GM19043 (cell line): ENCODE measurements at regions not wholly inside any gene's neighbourhood (a gene's known extent, or its start where the extent isn't known, plus 50 kb on each side); places are given as distances from the start of the nearest gene placed in this dataset.
A peak's percentile ranks its signal among the peaks of the same experiment; 100 is the strongest.

Experiments used
- ATAC-seq: cut with Tn5 transposase; IDR thresholded peaks from one replicate; pipeline ENCODE4 v1.9.1; 2021; ENCODE audit warnings: low read depth; ENCODE audit not compliant: unreplicated experiment

- ATAC-seq: no peak
These were observed 262.4 kb upstream of the PKDCC start for GRCh38 chr2:41785251-41786022.

DNA sequence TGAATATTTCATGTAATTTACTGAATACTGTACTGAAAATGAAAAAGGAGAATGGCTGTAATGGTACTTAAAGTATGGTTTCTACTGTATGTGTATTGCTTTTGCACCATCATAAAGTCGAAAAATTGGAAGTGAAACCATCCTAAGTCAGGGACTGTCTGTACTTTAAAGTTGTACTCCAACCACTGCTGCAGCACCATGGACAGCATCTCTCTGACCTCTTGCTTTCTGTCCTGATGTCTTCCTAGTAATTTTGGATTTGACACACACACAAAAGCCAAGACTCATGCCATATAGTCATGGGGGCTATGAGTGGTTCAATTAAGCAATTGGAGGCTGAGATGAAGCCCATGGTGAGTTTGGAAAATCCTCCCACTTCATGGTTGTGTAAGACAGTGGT, 256.3 kb upstream of the PKDCC start:
- no peak for ATAC-seq

- no peak for ATAC-seq
These were observed 244.5 kb upstream of the PKDCC start for GRCh38 chr2:41803361-41803760.

- ATAC-seq: no peak
These were observed 241.5 kb upstream of the PKDCC start for GRCh38 chr2:41806286-41806685.

- ATAC-seq: no peak
These were observed 226.7 kb upstream of the PKDCC start for GRCh38 chr2:41821167-41821566.

- ATAC-seq: no peak
These were observed 220.9 kb upstream of the PKDCC start for GRCh38 chr2:41826921-41827320.

DNA sequence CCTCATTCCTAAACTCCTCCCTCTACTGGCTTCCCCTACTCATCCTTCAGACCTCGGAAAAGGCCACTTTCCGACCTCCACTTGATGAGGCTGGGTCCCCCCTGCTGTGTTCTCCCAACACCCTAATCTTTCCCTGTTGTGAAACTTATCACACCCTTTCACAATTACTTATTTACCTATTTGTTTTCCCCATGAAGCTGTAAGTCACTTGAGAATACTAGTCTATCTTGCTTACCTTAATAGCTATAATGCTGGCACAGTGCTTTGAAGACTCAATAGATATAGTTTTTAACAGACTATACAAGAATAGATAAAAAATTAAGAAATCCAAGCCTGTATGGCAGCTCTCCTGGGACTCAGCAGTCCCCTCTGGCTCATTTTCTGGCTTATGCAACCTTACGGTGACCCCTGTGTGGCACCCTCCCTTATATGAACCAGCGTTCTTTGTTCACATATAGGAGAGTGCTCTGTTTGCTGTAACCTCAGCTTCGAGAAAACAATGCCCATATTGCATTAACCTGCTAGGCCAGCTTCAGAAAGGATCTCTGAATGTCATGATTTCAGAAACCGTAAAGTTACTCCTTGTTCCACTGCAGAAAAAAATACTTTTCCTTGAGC, 220.4 kb upstream of the PKDCC start:
- ATAC-seq: no peak

DNA sequence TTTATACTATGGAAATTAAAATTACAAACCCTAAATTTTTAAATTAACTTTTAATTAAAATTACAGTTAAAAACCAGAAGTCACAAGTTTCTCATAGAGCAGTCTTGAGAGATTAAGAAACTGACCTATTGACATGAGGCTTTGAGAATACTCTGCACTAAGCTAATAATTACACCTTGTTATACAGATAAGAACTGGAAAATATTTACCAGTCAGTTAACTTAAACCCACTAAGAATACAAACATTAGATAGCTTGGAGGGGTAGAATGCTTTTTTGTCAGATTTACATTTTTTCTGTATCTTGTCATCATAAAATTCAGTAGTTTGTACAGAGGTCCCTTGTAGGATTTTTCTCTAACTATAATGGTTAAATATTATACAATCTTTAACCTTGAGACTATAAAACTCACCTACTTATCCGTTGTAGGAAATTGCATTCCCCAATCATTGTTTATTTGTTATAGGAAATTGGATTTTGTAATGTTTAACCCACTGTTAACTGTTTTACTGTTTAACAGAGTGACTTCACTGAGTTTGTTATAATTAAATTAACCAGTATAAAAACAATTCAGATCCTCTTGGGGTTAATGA, 219.7 kb upstream of the PKDCC start:
- no peak for ATAC-seq

GRCh38 chr2:41829052-41829451, 218.8 kb upstream of the PKDCC start:
- no peak for ATAC-seq

DNA sequence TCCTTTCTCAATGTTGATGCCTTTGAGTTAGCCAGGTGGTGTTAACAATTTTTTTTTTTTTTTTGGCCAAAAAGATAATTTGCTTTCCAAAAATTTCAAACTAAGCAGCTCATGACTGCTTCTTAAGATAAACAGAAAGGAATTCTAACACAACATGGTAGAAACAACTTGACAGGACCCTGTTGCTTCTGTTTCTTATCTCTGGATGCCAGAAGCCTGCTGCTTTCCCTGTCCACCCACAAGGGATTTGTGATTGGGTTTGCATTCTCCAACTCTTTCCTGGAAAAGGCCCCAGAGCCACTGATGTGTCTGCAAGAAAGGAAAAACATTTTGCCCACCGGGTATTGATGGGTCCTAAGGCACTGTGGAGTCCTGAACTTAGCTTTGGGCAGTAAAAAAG, 217.2 kb upstream of the PKDCC start:
- ATAC-seq: no peak

GRCh38 chr2:41832218-41832617, 215.6 kb upstream of the PKDCC start:
- no peak for ATAC-seq

- ATAC-seq: no peak
These were observed 212.4 kb upstream of the PKDCC start for GRCh38 chr2:41835401-41835800.

DNA sequence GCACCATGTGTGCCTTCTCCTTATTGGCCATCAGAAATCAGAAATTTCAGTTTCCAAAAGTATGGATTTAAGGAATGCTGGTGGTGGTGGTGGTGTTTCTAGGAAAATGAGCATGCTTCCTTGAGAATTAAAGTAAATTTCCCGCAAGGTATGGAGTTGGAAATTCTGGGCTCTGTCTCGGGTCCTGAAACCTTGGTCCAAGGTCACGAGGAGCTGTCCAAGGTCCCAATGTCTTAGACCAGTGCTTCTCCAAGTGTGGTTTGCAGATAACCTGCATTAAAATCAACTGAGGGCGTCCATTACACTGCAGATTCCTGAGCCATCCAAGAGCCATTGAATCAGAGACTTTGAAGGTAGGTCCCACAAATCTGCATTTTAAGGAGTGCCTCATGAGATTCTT, 210.9 kb upstream of the PKDCC start:
- no peak for ATAC-seq

DNA sequence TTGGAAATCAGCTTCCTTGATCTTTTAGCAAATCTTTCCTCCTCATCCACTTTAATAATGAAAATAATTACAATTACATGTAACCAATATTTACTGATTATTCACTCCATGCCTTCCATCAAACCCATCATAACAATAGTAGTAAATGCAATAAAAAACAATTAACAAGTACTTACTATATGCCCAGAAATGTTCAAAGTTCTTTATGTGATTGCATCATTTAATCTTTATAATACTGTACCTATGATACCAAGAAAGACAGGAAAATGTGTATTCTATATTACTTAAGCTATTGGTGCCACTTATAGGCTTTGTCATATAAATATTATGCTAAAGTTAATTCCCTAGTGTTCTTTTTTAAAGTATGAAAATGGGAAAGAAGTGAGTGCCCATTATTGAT, 210.2 kb upstream of the PKDCC start:
- no peak for ATAC-seq

DNA sequence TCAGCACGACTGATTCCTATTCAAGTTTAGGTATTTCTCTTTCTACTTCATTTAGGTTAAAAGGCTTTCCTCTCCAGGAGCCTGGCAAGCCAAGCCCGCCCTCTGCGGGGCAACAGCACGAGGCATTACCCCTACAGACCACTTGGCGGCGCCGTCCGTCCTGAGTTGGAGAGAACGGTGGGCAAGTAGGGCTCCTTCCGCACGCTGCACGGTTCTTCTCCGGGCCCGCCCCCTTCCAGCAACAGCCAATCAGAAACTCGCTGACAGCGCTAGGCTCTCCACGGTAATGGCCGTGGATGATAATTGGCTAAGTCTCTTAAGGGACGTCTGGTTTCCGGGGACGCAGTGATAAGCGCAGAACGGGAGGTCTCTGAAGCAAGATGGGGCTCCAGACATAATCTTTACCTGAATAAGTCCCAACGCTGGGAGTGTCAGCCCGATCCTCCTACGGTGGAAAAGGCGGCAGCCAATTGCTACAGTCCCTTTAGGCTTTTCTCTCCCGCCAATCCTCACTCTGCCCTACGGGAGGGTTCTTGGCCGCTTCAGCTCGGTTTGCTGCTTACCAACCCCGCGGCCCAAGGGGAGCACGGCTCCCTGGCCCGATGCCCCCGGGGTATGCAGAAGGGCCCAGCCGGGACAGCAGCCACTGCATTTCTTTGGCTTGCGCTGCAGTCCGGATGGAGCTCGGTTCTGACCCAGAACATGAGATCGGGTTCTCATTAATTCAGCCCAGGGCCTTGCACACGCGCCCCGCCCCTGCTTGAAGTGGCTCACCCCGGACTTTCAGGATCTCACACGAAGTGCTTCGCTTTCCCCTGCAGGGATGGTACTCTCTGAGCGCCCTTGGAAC, 206.9 kb upstream of the PKDCC start:
- peak; percentile 100 for ATAC-seq

GRCh38 chr2:41846962-41847361, 200.9 kb upstream of the PKDCC start:
- no peak for ATAC-seq

DNA sequence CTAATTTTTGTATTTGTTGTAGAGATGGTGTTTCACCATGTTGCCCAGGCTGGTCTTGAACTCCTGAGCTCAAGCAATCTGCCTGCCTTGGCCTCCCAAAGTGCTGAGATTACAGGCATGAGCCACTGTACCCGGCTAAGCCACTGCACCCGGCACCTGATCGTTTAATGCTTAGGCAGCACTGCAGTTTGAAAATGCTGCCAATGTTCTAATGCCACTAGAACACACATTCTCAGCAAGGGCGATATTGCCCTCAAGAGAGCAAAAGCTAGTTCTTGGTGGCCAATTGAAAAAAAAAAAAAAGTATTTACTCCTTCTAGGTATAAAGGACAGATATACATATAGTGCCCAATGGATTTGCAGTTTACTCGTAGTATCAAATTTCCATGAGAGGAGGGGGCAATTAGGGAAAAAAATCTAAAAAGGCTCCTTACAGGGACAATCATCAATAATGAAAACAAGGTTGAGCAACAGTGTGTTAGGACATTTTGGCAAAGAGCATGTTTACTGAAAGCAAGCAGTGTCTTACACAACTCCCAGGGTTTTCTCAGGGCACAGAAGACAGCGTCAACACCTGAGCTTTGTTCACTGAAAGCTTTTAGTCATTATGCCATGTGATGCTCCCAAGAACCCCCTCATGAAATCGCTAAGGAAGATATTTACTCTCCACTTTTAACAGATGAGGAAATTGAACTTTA, 199.9 kb upstream of the PKDCC start:
- ATAC-seq: no peak

DNA sequence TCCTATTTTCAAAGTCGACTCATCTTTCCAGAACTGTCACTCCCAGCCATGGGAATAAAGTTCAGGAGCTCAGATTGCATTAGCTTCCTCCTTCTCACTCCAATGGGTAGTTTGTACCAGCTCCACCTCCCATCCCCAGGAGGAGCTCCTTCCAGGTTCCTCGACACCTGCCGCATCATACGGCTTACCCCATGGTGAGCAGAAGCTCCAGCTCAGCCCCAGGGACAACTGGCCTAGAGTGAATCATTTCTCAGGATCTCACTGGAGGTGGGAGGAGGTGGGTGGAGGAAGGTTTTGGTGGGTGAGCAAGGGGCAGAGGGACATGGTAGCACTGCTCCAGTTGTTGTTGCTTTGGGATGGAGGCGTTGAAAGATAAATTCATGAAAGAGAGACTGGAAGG, 196.3 kb upstream of the PKDCC start:
- no peak for ATAC-seq

GRCh38 chr2:41853427-41854191, 194.2 kb upstream of the PKDCC start:
- ATAC-seq: no peak

GRCh38 chr2:41854227-41854626, 193.6 kb upstream of the PKDCC start:
- ATAC-seq: no peak
